ENCODE measurements at regions not wholly inside any gene's neighbourhood (a gene's known extent, or its start where the extent isn't known, plus 50 kb on each side); places are given as distances from the start of the nearest gene placed in this dataset.
A peak's percentile ranks its signal among the peaks of the same experiment; 100 is the strongest.
"Not testable (repeated sequence)": the region's sequence is repeated elsewhere in the genome, so short reads cannot be mapped to it uniquely, and the experiment has no call there.

DNA sequence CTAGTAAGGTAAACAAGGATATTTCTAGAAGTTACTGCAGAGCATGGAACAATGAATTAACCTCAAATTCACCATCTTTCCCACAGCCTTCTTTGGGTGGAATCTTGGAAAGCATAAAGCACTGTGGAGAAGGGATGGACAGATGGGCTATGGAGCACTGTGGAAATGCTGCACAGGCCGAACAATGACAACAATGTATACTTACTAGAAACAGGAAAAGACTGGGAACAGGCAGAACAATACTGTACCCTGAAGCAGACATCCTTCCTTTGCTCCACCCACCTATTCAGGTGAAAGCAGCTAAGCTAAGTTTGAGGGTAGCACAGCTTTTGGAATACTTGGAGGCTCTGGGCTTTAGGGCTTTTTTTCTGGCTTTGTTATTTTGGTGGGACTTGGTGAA, 250.6 kb upstream of the KLF8 start:
- no peak for DNase-seq

DNA sequence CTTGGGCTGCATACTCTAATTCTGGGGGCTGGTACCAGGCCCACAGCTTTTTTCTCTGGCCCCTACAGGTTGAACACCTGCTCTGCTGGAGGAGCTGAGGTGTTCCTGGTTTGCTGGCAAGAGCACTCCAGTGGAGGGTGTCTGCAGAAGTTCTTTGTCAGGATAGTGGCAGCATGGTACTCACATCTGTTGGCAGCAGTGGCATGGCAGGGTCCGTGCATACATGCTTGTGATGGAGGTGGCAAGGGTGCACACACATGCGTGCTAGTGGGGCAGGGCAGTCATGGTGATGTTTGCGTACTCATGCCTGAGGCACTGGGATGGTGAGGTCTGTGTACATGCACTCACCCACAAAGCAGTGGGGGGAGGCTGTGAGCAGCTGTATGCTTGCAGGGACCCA, 235.5 kb upstream of the KLF8 start:
- no peak for DNase-seq

DNA sequence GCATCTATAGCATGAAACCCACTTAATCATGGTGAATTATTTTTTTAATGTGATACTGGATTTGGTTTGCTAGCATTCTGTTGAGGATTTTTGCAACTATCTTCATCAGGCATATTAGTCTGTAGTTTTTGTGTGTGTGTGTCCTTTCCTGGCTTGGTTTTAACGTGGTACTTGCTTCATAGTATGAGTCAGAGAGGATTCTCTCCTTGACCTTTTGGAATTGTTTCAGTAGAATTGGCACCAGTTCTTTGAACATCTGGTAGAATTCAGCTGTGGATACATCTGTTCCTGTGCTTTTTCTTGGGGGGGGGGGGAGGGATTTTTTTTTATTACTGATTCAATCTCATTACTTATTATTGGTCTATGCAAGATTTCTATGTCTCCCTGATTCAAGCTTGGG, 232.0 kb upstream of the KLF8 start:
- no peak for DNase-seq

DNA sequence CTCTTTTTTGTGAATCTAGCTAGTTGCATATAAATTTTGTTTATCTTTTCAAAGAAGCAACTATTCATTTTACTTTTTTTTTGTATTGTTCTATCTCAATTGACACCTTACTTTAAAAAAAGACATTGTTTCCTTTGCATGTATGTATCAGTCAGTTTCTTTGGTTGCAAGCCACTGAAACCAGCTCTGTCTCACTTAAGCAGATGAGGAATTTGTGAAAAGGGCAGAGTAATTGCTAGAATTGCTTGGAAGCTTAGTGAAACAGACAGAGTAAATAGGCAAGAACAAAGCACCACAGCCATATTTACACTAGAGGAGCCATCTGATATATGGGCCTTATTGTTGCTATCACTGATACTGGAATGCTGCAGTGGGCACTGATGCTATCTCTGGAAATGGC, 231.4 kb upstream of the KLF8 start:
- no peak for DNase-seq

DNA sequence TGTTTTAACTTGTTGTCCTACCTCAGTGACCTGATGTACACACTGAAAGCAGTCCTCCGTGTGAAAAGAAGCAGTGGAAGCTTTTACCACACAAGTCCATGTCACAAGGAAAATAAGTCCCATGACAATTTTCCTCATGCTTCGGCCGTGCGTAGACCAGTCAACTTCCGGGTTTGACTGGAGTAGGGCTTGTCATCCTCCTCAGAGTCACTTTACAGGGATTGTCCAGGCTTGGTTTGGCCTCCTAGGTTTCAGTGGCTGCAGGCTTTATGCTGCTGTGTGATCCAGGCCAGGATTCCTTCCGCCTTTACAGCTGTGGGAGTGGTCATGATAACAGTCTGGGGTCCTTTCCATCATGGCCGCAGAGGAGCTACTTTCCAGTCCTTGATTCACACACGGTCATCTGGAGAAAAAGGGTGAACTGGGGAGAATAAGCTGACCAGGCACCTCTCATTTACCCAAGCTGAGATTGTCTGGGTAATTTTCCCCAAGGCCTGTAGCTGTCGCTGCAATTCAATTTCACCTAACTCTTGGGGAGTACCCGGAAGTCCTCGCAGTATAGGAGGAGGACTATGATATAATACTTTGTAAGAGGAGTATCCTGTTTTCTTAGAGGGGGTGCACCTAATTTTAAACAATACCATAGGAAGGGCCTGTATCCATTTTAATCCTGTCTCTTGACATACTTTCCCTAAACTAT, 206.1 kb upstream of the KLF8 start:
- DNase-seq: no peak

DNA sequence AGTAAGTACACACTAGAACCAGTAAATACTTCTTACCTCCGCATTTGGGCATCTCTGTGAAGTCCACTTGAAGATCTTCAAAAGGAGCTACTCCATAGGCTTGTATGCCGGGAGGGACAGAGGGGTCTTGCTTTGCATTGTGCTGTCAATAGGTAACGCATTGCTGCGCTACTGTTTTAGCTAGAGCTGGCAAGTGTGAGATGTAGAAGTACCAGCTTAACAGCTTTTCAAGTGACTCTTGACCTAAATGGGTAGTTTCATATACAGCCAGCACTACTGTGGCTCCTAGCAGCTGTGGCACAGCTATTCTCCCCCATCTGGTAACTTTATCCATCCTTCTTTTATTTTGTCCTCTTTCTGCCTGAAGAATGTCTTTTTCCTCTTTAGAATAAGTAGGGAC, 205.3 kb upstream of the KLF8 start:
- DNase-seq: peak in 2 of 3 experiments; percentile 4 to 40

DNA sequence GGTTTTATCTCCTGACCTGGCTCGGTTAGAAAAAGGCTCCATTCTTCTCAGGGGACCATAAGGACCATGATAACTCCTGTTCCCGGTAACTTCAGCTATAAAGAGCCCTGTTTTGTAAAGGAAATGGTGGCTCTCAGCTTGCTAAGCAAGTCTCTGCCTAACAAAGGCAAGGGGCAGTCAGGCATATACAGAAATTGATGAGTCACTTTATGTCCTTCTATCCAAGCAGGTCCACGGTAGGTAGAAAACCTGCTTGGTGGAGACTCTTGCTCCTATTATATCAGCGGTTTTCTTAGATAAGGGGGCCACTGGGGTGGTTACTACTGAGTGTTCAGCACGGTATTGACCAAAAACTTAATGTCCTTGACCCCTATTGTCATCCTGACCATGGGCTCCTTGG, 203.0 kb upstream of the KLF8 start:
- DNase-seq: no peak

DNA sequence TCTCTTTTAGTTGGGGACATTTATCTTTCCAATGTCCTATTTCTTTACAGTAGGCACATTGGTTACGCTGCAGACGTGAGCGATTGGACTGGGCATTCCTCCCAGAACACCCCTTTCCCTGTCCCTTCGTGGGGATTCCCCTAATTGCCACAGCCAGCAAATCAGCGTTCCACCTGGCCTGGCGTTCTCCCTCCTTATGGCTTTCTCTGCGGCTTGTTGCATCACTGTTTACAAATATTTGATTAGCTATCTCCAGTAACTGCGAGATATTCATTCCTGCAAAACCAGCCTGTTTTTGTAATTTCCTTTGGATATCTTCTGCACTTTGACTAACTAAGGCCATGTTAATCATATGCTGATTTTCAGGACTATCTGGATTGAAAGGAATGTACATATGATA, 202.5 kb upstream of the KLF8 start:
- no peak for DNase-seq

DNA sequence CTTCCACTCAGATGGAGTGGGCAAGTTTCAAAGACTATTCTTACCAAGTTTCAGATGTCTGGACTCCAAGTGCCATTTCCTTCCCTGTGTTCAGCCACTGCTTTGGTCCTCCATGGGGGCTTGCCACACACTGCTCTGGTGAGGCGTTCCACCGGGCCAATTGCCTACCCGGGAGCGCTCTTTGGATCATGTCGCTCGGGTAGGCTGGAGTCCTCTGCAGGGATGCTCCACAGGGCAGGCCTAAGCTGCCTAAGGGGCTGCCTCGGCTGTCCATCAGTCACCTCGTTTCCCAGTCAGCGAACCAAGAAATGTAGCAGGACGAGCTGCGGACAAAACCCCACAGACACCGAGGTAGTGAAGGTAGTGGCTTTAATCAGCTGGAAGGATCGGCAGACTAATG, 200.7 kb upstream of the KLF8 start:
- DNase-seq: no peak

DNA sequence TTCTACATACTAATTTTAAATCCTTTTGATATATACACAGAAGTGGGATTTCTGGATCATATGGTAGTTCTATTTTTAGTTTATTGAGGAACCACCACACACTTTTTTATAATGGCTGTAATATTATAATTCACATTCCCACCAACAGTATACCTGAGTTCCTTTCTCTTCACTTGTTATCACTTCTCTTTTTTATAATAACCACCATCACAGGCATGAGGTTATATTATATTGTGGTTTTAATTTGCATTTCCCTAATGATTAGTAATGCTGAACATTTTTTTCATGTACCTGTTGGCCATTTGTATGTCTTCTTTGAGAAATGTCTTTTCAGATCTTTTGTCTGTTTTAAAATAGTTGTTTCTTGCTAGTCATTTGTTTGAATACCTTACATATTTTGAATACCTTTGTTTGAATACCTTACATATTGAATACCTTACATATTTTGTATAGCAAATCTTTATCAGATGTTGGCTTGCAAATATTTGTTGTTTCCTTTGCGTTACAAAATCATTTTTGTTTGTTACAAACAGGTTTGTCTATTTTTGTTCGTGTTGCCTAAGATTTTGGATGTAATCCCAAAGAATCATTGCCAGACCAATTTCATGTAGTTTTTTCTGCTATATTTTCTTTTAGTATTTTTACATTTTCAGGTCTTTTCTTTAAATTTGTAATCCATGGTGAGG, 198.5 kb upstream of the KLF8 start:
- DNase-seq: no peak

DNA sequence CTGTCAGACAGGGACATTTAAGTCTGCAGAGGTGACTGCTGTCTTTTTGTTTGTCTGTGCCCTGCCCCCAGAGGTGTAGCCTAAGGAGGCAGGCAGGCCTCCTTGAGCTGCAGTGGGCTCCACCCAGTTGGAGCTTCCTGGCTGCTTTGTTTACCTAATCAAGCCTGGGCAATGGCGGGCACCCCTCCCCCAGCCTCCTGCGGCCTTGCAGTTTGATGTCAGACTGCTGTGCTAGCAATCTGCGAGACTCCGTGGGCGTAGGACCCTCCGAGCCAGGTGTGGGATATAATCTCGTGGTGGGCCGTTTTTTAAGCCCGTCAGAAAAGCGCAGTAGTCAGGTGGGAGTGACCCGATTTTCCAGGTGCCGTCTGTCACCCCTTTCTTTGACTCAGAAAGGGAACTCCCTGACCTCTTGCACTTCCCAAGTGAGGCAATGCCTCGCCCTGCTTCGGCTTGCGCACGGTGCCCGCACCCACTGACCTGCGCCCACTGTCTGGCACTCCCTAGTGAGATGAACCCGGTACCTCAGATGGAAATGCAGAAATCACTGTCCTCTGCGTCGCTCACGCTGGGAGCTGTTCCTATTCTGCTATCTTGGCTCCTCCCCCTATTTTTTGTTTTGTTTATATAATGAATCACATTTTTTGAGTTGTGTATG, 179.4 kb upstream of the KLF8 start:
- not testable (repeated sequence) for DNase-seq

DNA sequence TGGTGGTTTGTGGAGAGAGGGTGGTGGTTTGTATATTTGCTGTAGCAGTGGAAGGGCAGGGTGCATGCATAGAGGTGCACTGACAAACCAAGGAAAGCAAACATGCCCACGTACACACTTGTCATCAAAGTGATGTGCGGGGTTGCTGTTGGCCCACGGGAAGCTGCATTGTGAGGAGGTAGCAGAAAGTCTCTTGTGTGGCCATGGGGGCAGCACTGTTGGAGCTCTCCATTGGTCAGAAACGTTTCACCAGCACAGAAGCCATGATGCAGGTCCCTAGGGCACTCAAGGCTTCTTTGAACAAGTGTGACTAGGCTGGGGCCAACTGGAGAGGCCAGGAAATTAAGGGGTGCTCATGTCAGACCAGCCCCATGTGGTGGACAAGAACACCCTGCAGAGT, 174.8 kb upstream of the KLF8 start:
- DNase-seq: no peak

DNA sequence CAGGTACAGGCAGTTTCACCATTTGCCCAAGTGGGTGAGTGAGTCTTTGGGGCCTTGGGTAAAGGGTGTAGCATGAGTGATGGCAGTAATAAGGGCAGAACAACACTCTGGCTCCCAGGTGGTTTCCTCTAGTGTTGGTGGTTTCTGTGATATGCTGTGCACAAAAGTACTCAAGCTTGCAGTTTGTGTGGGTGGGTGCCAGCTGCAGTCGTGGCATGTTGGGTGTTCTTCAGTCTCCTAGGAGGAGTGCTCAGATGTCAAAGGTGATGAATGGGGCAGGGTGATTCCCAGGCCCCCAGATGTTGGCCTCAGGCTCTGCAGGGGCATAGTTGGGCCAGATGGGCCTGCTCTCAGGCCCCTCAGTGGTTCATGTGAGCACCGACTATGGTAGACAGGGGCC, 166.1 kb upstream of the KLF8 start:
- no peak for DNase-seq

DNA sequence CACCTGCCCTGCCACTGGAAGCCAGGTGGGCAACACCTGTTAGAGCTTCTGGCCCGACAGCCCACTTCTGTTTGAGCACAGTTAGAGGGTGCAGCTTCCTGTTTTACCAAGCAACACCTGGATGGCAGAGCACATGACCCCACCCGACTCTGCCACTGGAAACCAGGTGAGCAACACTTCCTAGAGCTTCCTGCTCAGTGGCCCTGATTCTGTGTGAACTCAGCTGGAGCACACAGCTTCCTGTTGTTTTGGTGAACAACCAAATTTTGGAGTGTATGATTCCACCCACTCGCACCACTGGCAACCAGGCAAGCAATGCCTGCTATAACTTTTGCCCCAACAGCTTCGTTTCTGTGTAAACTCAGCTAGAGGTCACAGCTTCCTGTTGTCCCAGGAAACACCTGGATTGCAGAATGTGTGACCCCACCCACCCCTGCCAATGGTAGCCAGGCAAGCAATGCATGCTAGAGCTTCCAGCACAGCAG, 163.8 kb upstream of the KLF8 start:
- no peak for DNase-seq

DNA sequence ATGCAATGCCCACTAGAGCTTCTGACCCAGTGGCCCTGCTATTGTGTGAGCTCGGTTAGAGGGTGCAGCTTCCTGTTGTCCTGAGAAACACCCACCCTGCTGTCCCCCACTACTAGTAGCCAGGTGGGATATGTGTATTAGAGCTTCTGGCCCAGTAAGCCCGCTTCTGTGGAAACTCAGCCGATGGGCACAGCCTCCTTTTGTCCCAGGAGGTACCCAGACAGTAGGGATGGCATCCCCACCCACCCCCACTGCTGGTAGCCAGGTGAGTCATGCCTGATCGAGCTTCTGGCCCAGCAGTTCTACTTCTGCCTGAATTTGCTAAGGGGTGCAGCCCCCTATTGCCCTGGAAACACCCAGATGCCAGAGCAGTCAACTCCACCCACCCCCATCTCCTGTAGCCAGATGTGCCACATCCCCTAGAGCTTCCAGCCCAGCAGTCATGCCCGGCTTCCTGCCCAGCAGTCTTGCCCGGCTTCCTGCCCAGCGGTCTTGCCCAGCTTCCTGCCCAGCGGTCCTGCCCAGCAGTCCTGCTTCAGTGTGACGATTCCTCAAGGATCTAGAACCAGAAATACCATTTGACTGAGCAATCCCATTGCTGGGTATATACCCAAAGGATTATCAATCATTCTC, 162.7 kb upstream of the KLF8 start:
- DNase-seq: no peak

DNA sequence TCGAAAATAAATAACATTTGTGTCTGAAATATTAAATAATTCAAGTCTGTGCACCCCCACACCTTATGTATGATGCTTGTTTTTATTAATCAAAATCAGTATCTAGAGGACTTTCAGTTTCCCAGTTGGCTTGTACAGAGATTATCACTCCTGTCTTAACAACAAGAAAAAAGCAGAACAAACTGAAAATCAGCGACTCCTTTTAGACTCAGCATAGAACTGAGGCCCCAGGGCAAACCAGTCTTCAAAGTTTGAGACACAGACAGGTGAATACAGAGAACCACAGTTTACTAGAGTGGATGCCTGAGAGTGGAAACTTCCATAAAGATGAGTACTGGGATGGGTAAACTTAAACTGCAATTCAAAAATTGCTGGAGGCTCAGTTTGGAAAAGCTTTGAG, 142.8 kb upstream of the KLF8 start:
- DNase-seq: no peak

DNA sequence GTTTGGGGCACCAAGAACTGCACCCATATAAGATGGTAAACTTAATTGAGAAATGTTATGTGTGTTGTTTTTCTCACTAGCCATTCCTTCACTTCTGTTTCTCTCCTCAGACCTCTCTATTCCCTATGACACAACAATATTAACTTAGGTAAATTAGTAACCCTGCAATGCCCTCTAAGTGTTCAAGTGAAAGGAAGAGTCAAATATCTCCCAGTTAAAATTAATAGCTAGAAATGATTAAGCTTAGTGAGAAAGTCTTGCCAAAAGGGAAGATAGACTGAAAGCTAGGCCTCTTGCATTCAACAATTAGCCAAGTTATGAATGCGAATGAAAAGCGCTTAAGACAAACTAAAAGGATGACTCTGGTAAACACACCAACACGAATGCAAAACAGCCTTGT, 132.9 kb upstream of the KLF8 start:
- no peak for DNase-seq

DNA sequence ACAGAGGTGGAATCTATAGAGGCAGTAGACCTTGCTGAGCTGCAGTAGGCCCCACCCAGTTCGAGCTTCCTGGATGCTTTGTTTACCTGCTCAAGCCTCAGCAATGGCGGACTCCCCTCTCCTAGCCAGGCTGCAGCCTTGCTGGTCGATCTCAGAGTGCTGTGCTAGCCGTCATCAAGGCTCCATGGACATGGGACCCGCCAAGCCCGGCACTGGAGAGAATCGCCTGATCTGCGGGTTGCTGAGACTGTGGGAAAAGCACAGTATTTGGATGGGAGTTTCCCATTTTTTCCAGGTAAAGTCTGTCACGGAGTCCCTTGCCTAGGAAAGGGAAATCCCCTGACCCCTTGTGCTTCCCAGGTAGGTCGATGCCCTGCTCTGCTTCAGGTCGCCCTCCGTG, 124.8 kb upstream of the KLF8 start:
- no peak for DNase-seq

DNA sequence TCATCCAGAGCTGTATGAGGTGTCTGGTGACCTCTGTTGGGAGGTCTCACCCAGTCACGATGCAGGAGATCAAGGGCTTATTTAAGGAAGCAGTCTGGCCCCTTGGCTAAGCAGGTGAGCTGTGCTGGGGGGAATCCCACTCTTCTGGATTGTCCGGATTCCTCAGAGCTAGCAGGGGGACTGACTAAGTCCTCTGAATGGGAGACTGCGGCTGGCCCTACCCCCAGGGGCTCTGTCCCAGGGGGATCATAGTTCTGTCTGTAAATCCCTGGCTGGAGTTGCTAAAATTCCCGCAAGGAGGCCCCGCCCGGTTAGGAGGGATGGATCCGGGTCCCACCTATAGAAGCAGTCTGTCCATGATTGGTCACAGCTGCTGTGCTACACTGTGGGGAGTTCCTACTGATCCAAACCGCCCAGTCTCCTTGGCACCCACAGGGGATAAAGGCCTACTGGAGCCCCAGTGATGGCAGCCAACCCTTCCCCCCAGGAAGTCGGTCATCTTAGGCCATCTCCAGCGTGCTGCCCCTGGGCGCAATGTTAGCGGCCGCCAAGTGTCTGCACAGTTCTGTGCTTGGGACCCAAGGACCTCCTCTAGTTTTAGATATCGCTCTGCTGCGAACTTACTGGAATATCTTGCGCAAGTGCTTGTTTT, 118.2 kb upstream of the KLF8 start:
- DNase-seq: no peak

DNA sequence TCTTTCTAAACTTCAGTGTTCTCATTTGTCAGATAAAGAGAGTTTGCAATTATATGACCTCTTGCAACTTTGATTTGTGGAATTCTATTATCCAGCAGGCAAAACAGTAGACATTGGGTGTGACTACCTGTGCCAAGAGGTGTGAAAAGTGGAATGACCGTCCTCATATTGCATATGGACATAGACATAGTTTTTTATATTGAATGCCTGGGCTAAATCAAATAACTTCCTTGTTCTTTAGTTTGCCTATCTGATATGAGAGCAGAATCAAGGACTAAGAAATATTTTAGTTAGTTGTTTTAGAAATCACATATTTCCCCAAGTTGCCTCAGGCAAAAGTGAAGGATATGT, 117.7 kb upstream of the KLF8 start:
- DNase-seq: no peak

DNA sequence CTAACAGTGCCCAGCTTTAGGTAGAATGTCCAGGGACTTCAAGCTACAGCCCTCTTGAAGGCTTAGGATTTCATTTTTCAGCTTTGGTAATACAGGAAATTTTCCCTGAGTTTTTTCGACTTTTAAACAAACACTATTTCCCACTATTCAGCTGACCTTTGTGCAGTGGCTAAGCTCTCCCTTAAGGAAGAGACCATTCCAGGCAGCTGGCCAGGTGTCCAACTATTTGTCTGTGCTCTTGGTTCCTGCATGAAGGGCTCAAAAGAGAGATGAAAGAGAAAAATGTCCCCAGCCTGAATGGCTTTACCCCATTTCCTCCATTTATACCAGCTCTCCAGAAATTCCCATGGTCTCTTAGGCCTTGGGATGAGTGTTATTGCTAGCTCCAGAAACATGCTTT, 111.9 kb upstream of the KLF8 start:
- no peak for DNase-seq

DNA sequence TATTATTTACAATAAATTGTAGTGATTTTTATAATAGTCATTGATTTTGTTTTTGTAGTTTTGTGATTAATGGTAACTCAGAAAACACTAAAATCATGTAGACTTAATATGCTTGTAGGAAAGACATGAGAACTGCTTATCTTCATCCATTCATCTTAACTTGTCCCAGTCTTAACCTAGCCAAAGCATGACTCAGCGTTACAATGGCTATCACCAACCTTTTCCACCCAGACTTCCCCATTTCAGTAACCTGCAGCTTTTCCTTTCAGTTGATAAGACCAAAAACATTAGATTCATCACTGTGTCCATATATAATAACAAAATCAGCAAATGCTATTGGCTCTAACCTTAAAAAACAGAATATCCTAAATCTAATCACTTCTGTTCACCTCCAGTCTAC, 106.2 kb upstream of the KLF8 start:
- no peak for DNase-seq

DNA sequence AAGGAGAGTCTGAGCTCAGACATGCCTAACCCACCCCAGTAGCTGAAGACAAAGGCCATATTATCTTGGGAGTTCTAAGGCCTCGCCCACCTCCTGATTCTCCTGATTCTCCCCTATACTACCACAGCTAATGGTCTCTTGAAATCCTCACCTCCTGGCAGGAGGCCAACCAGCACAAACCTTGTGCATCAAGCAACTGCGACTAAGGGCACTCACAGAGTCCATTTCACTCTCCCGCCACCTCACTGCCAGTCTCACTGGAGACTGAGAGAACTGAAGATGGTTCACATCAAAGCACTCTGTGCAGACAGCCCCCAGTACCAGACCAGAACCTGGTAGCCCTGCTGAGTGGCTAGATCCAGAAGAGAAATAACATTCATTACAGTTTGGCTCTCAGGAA, 102.1 kb upstream of the KLF8 start:
- DNase-seq: no peak

DNA sequence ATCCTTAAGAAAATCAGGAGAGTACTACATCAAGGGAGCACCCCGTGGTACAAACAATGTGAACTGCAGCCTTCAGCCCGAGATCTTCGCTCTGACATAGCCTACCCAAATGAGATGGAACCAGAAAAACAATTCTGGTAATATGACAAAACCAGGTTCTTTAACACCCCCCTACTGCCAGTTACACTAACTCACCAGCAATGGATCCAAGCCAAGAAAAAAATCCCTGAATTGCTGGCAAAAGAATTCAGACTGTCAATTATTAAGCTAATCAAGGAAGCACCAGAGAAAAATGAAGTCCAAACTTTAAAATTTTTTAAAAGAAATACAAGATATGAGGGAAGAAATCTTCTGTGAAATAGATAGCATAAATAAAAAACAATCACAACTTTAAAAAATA, 101.7 kb upstream of the KLF8 start:
- no peak for DNase-seq
